H1 (cell line): ENCODE measurements at regions not wholly inside any gene's neighbourhood (a gene's known extent, or its start where the extent isn't known, plus 50 kb on each side); places are given as distances from the start of the nearest gene placed in this dataset.

Source experiments
- CTCF ChIA-PET: fragments of 300-600 bp; sonication (Branson Sonifier 250); formaldehyde crosslinking; loops from one replicate; lab custom pipeline; 2021; ENCODE audit not compliant: partially characterized antibody; lab: Charles Lee
- POLR2A ChIA-PET: fragments of 300-600 bp; sonication (Branson Sonifier 250); formaldehyde crosslinking; loops from one replicate; lab custom pipeline; 2021; ENCODE audit warnings: inconsistent platforms; ENCODE audit not compliant: partially characterized antibody; lab: Charles Lee
- DNase-seq, 2 experiments: peaks; one replicate each; pipeline versions ENCODE4 v3.0.0 to v3.0.0-alpha.2; 2010 to 2022; ENCODE audit warnings: low spot score in 2 of 2, low read depth in 1 of 2, mixed read lengths in 1 of 2
- FAIRE-seq: peaks from 2 replicates; lab custom pipeline; 2011; peaks lifted over from hg19 to GRCh38; lab: Jason Lieb, UNC
- H2AFZ ChIP-seq: 2 replicates; pipeline ENCODE4 v1.8.1; 2012; ENCODE audit warnings: low read length, inconsistent platforms
- H2AK5ac ChIP-seq: 2 replicates; pipeline ENCODE4 v1.6.1; 2013; ENCODE audit warnings: low read depth, low read length
- H2BK120ac ChIP-seq: replicated peaks from 2 replicates; pipeline ENCODE3; 2013; ENCODE audit warnings: low read depth, low read length, inconsistent platforms
- H2BK12ac ChIP-seq: 2 replicates; pipeline ENCODE4 v1.6.1; 2013; ENCODE audit warnings: low read depth, low read length
- H2BK15ac ChIP-seq: 2 replicates; pipeline ENCODE4 v1.6.1; 2013; ENCODE audit warnings: low read length
- H2BK20ac ChIP-seq: 2 replicates; pipeline ENCODE4 v1.6.1; 2013; ENCODE audit warnings: low read length
- H2BK5ac ChIP-seq: 2 replicates; pipeline ENCODE4 v1.6.1; 2013; ENCODE audit warnings: low read depth, low read length
- H3K14ac ChIP-seq: 2 replicates; pipeline ENCODE4 v1.6.1; 2013; ENCODE audit warnings: inconsistent platforms; ENCODE audit not compliant: insufficient read length
- H3K18ac ChIP-seq: 2 replicates; pipeline ENCODE4 v1.6.1; 2013; ENCODE audit warnings: low read length; ENCODE audit errors: extremely low read depth
- H3K23ac ChIP-seq: 2 replicates; pipeline ENCODE4 v1.6.1; 2013; ENCODE audit warnings: inconsistent platforms; ENCODE audit not compliant: insufficient read length
- H3K23me2 ChIP-seq: 2 replicates; pipeline ENCODE4 v1.6.1; 2013; ENCODE audit warnings: low read depth, low read length
- H3K27ac ChIP-seq: 2 replicates; pipeline ENCODE4 v1.6.1; 2011; ENCODE audit warnings: low read depth, low read length, inconsistent platforms
- H3K27me3 ChIP-seq, 4 experiments: replicated peaks in 1 of 4; 1 replicate in 1 of 4; 2 replicates in 3 of 4; pipeline versions ENCODE4 v1.6.1 to v1.8.1; 2011 to 2013; ENCODE audit warnings: low read length in 3 of 4, mild to moderate bottlenecking in 3 of 4, inconsistent platforms in 2 of 4, mixed read lengths in 2 of 4, moderate library complexity in 1 of 4; ENCODE audit not compliant: control insufficient read depth in 3 of 4, insufficient read depth in 3 of 4; ENCODE audit errors: extremely low read depth in 1 of 4
- H3K36me3 ChIP-seq, 4 experiments: 2 replicates each; pipeline versions ENCODE4 v1.6.1 to v1.8.1; 2011 to 2013; ENCODE audit warnings: mild to moderate bottlenecking in 4 of 4, low read length in 3 of 4, moderate library complexity in 2 of 4, control low read depth in 1 of 4, inconsistent platforms in 1 of 4; ENCODE audit not compliant: insufficient read depth in 4 of 4, control insufficient read depth in 2 of 4
- H3K4ac ChIP-seq: replicated peaks from 2 replicates; pipeline ENCODE3; 2013; ENCODE audit warnings: low read length, low read depth, mixed read lengths, inconsistent platforms; ENCODE audit not compliant: insufficient read length
- H3K4me1 ChIP-seq, 4 experiments: replicated peaks in 1 of 4; 1 replicate in 1 of 4; 2 replicates in 3 of 4; pipeline versions ENCODE4 v1.6.1 to v1.8.1; 2011 to 2013; ENCODE audit warnings: low read length in 3 of 4, inconsistent platforms in 2 of 4, mixed read lengths in 1 of 4; ENCODE audit not compliant: insufficient read depth in 4 of 4, control insufficient read depth in 3 of 4
- H3K4me2 ChIP-seq, 2 experiments: 2 replicates each; pipeline versions ENCODE4 v1.6.1 to v1.8.1; 2011 to 2013; ENCODE audit warnings: low read depth in 2 of 2, low read length in 2 of 2, control low read depth in 1 of 2, inconsistent platforms in 1 of 2, mild to moderate bottlenecking in 1 of 2; ENCODE audit not compliant: insufficient read depth in 1 of 2
- H3K4me3 ChIP-seq, 4 experiments: fragments of 200-600, 300-600 bp in 1 of 4; sonication (generic), shearing (Covaris generic), sonication (Bioruptor Twin) in 1 of 4; 2 replicates each; pipeline versions ENCODE4 v1.5.1 to v1.8.1; 2011 to 2016; ENCODE audit warnings: low read length in 4 of 4, low read depth in 3 of 4, control low read depth in 2 of 4, inconsistent platforms in 2 of 4, mild to moderate bottlenecking in 2 of 4, mixed read lengths in 1 of 4, moderate library complexity in 1 of 4; ENCODE audit not compliant: insufficient read depth in 2 of 4; ENCODE audit errors: extremely low read depth in 1 of 4
- H3K56ac ChIP-seq: replicated peaks from 2 replicates; pipeline ENCODE3; 2013; ENCODE audit warnings: low read depth, mild to moderate bottlenecking, mixed read lengths, low read length, inconsistent platforms; ENCODE audit not compliant: insufficient read length
- H3K79me1 ChIP-seq: 2 replicates; pipeline ENCODE4 v1.6.1; 2013; ENCODE audit warnings: low read depth, low read length, control low read depth
- H3K79me2 ChIP-seq, 2 experiments: 2 replicates each; pipeline versions ENCODE4 v1.6.1 to v1.8.1; 2012 to 2013; ENCODE audit warnings: low read length in 2 of 2, mild to moderate bottlenecking in 2 of 2, inconsistent platforms in 1 of 2; ENCODE audit not compliant: insufficient read depth in 2 of 2, control insufficient read depth in 1 of 2
- H3K9ac ChIP-seq, 4 experiments: replicated peaks in 1 of 4; 1 replicate in 1 of 4; 2 replicates in 3 of 4; pipeline versions ENCODE4 v1.6.1 to v1.8.1; 2011 to 2013; ENCODE audit warnings: low read depth in 3 of 4, low read length in 3 of 4, control low read depth in 2 of 4, mild to moderate bottlenecking in 2 of 4, moderate library complexity in 2 of 4, inconsistent platforms in 1 of 4; ENCODE audit errors: extremely low read depth in 1 of 4
- H3K9me3 ChIP-seq, 2 experiments: 2 replicates each; pipeline versions ENCODE4 v1.6.1 to v1.8.1; 2012 to 2013; ENCODE audit warnings: mild to moderate bottlenecking in 2 of 2, moderate library complexity in 2 of 2, control low read depth in 1 of 2, inconsistent platforms in 1 of 2, low read depth in 1 of 2, low read length in 1 of 2, mixed read lengths in 1 of 2; ENCODE audit not compliant: insufficient read depth in 2 of 2
- H4K20me1 ChIP-seq, 2 experiments: replicated peaks in 1 of 2; 2 replicates each; pipeline versions ENCODE3 to v1.8.1; 2011 to 2013; ENCODE audit warnings: inconsistent platforms in 2 of 2, low read length in 2 of 2, mild to moderate bottlenecking in 1 of 2; ENCODE audit not compliant: insufficient read depth in 2 of 2, control insufficient read depth in 1 of 2
- H4K5ac ChIP-seq: 2 replicates; pipeline ENCODE4 v1.6.1; 2013; ENCODE audit warnings: low read length, low read depth, mixed read lengths, inconsistent platforms; ENCODE audit not compliant: insufficient read length
- H4K8ac ChIP-seq: 2 replicates; pipeline ENCODE4 v1.8.0; 2013; ENCODE audit warnings: mild to moderate bottlenecking, moderate library complexity, low read length, inconsistent platforms; ENCODE audit not compliant: insufficient read depth; ENCODE audit errors: extremely low read depth
- H4K91ac ChIP-seq: replicated peaks from 2 replicates; pipeline ENCODE3; 2013; ENCODE audit warnings: low read length, mixed read lengths, inconsistent platforms; ENCODE audit not compliant: insufficient read length
- ATF2 ChIP-seq: IDR thresholded peaks from 2 replicates; pipeline ENCODE4 v1.6.1; 2012; ENCODE audit warnings: low read length, inconsistent platforms
- BRCA1 ChIP-seq: IDR thresholded peaks from 2 replicates; pipeline ENCODE4 v1.6.1; 2012; ENCODE audit warnings: low read depth, low read length, improper control_type of control experiment
- CHD1 ChIP-seq: IDR thresholded peaks from 2 replicates; pipeline ENCODE4 v1.6.1; 2012; ENCODE audit warnings: low read depth, low read length, improper control_type of control experiment
- SAP30 ChIP-seq: fragments of 300-600 bp; sonication (generic); IDR thresholded peaks from 2 replicates; pipeline ENCODE4 v1.7.1; 2012; ENCODE audit warnings: low read length, moderate library complexity, mild to moderate bottlenecking, inconsistent platforms; ENCODE audit not compliant: insufficient read depth, insufficient replicate concordance
- SP1 ChIP-seq: IDR thresholded peaks from 2 replicates; pipeline ENCODE4 v1.6.1; 2011; ENCODE audit warnings: low read depth, low read length
- WGBS, 2 experiments: shearing (Covaris generic) in 1 of 2; methylation state at CpG; one replicate each; pipeline versions ENCODE4 v1.1.6 to v1.1.7; 2013 to 2015; ENCODE audit warnings: low lambda C conversion rate in 2 of 2, mixed read lengths in 2 of 2, inconsistent platforms in 1 of 2, low coverage in 1 of 2, missing lambda C conversion rate in 1 of 2; ENCODE audit not compliant: insufficient replicate concordance in 2 of 2, insufficient coverage in 1 of 2, insufficient read length in 1 of 2; ENCODE audit errors: extremely low coverage in 1 of 2, missing lambda C conversion rate in 1 of 2; 5-methylcytosine and 5-hydroxymethylcytosine counted together

GRCh38 chr11:30798547-30799236, 212.5 kb upstream of the MPPED2 start:
- Histone ChIP-seq H2AK5ac (no peak overlapping the region), H3K4me2 (no peak overlapping the region), H3K79me2 (no peaks in the 10 kb centered on the region), H2AFZ (no peak overlapping the region), H3K36me3 (no peaks in the 10 kb centered on the region), H3K4me1 (no peaks in the 10 kb centered on the region), H2BK15ac (no peak overlapping the region), H4K91ac (no peak overlapping the region), H4K20me1 (no peaks in the 10 kb centered on the region), H3K9ac (no peak overlapping the region), H3K4ac (no peak overlapping the region), H2BK120ac (no peak overlapping the region), H3K9me3 (no peaks in the 10 kb centered on the region), H3K27ac (no peak overlapping the region), H4K8ac (no peak overlapping the region), H2BK5ac (no peak overlapping the region), H3K56ac (no peak overlapping the region), H3K14ac (no peak overlapping the region), H2BK20ac (no peak overlapping the region), H3K4me3 (no peak overlapping the region), H3K23me2 (no peaks in the 10 kb centered on the region; the same call in 1 of the 2 replicates), H3K23ac (no peak overlapping the region), H3K27me3 (no peaks in the 10 kb centered on the region), H4K5ac (no peak overlapping the region), H3K79me1 (no peaks in the 10 kb centered on the region), H3K18ac (no peak overlapping the region), H2BK12ac (no peak overlapping the region)
- DNase-seq, result no peak
- 93% methylated on average over 3 of the region's 3 CpGs; no CpG with 5 or more reads in 1 of the 2 experiments for WGBS, 2 experiments
- TF ChIP-seq BRCA1 (no peak), CHD1 (no peak), SP1 (no peak), ATF2 (no peak), SAP30 (no peak)
- ChIA-PET CTCF (no interaction called here), POLR2A (no interaction called here)
- FAIRE-seq, result no peak
